ENCODE measurements at regions not wholly inside any gene's neighbourhood (a gene's known extent, or its start where the extent isn't known, plus 50 kb on each side); places are given as distances from the start of the nearest gene placed in this dataset.

- TF ChIP-seq POLR2A (IDR thresholded peaks at IDR 0.05): no peak
- no peak for TF ChIP-seq CTCF (IDR thresholded peaks at IDR 0.05)
- no peak for TF ChIP-seq POLR2AphosphoS5 (IDR thresholded peaks at IDR 0.05)
These were observed 105.5 kb downstream of the FEM1C start for GRCh38 chr5:115439042-115439441.

Data from suprapubic skin (tissue), 4 donors.